ENCODE measurements at regions not wholly inside any gene's neighbourhood (a gene's known extent, or its start where the extent isn't known, plus 50 kb on each side); places are given as distances from the start of the nearest gene placed in this dataset.

GRCh38 chr12:24460099-24460498 is 488.8 kb downstream of the BCAT1 start:
- FAIRE-seq (no peak), DNase-seq (ENCODE audit: low read depth, low spot score) (no peak)
- H3K36me3 ChIP-seq (ENCODE audit: control insufficient read depth in 2 of 2, extremely low read depth in 1 of 2, insufficient read depth in 2 of 2, low read length in 2 of 2), result no peaks in the 10 kb centered on the region
- no peak overlapping the region for H2AFZ ChIP-seq (ENCODE audit: control insufficient read depth, low read length)
- H4K20me1 ChIP-seq (ENCODE audit: control insufficient read depth, extremely low read depth, insufficient read depth, low read length), result no peaks in the 10 kb centered on the region
- H3K9ac ChIP-seq (ENCODE audit: control insufficient read depth, extremely low read depth, insufficient read depth, low read length), result no peak overlapping the region
- H3K4me3 ChIP-seq (ENCODE audit: control insufficient read depth in 2 of 3, extremely low read depth in 1 of 3, insufficient read depth in 2 of 3, low read depth in 1 of 3, low read length in 3 of 3), result no peak overlapping the region
- H3K9me1 ChIP-seq (ENCODE audit: control insufficient read depth, extremely low read depth, insufficient read depth, low read length), result no peaks in the 10 kb centered on the region
- H3K9me3 ChIP-seq (ENCODE audit: control insufficient read depth, low read depth, low read length), result no peaks in the 10 kb centered on the region
- H3K27me3 ChIP-seq (ENCODE audit: control insufficient read depth, extremely low read depth, insufficient read depth, low read length), result no peaks in the 10 kb centered on the region
- H3K4me2 ChIP-seq (ENCODE audit: control insufficient read depth, extremely low read depth, insufficient read depth, low read depth, low read length), result no peak overlapping the region
- H3K79me2 ChIP-seq (ENCODE audit: control insufficient read depth, insufficient read depth, low read length), result no peaks in the 10 kb centered on the region
- dilution Hi-C loops (cut with MboI; ENCODE audit: extremely low pct_ligation_motif_present, low sequenced_read_pairs), result no loop called here
- no peak overlapping the region for H3K27ac ChIP-seq (ENCODE audit: control insufficient read depth, insufficient read depth, low read length)
- no peaks in the 10 kb centered on the region for H3K4me1 ChIP-seq (ENCODE audit: control insufficient read depth, extremely low read depth, insufficient read depth, low read length)
- no peak for TF ChIP-seq CTCF (optimal IDR thresholded peaks at IDR 0.05 in 1 of 3, IDR thresholded peaks at IDR 0.05 in 1 of 3, conservative IDR thresholded peaks at IDR 0.05 in 1 of 3; ENCODE audit: extremely low read depth in 1 of 3, insufficient read depth in 2 of 3, low read length in 3 of 3)
- no peak for TF ChIP-seq EZH2 (IDR thresholded peaks at IDR 0.05; ENCODE audit: low read length)

GRCh38 chr12:24455811-24456210 is 493.1 kb downstream of the BCAT1 start:
- H3K27ac ChIP-seq (ENCODE audit: control insufficient read depth, insufficient read depth, low read length), result no peak overlapping the region
- no peak overlapping the region for H3K9ac ChIP-seq (ENCODE audit: control insufficient read depth, extremely low read depth, insufficient read depth, low read length)
- TF ChIP-seq EZH2 (IDR thresholded peaks at IDR 0.05; ENCODE audit: low read length), result no peak
- H3K4me2 ChIP-seq (ENCODE audit: control insufficient read depth, extremely low read depth, insufficient read depth, low read depth, low read length), result no peak overlapping the region
- no peaks in the 10 kb centered on the region for H3K4me1 ChIP-seq (ENCODE audit: control insufficient read depth, extremely low read depth, insufficient read depth, low read length)
- no peak for FAIRE-seq
- DNase-seq (ENCODE audit: low read depth, low spot score), result no peak
- no peaks in the 10 kb centered on the region for H3K9me1 ChIP-seq (ENCODE audit: control insufficient read depth, extremely low read depth, insufficient read depth, low read length)
- no peak overlapping the region for H3K4me3 ChIP-seq (ENCODE audit: control insufficient read depth in 2 of 3, extremely low read depth in 1 of 3, insufficient read depth in 2 of 3, low read depth in 1 of 3, low read length in 3 of 3)
- dilution Hi-C loops (cut with MboI; ENCODE audit: extremely low pct_ligation_motif_present, low sequenced_read_pairs), result no loop called here
- H4K20me1 ChIP-seq (ENCODE audit: control insufficient read depth, extremely low read depth, insufficient read depth, low read length), result no peaks in the 10 kb centered on the region
- H2AFZ ChIP-seq (ENCODE audit: control insufficient read depth, low read length), result no peak overlapping the region
- H3K27me3 ChIP-seq (ENCODE audit: control insufficient read depth, extremely low read depth, insufficient read depth, low read length), result no peaks in the 10 kb centered on the region
- H3K36me3 ChIP-seq (ENCODE audit: control insufficient read depth in 2 of 2, extremely low read depth in 1 of 2, insufficient read depth in 2 of 2, low read length in 2 of 2), result no peaks in the 10 kb centered on the region
- no peaks in the 10 kb centered on the region for H3K9me3 ChIP-seq (ENCODE audit: control insufficient read depth, low read depth, low read length)
- no peaks in the 10 kb centered on the region for H3K79me2 ChIP-seq (ENCODE audit: control insufficient read depth, insufficient read depth, low read length)

GRCh38 chr12:24447678-24448077 is 498.2 kb upstream of the SOX5 start:
- no peaks in the 10 kb centered on the region for H3K9me1 ChIP-seq (ENCODE audit: control insufficient read depth, extremely low read depth, insufficient read depth, low read length)
- no peaks in the 10 kb centered on the region for H4K20me1 ChIP-seq (ENCODE audit: control insufficient read depth, extremely low read depth, insufficient read depth, low read length)
- dilution Hi-C loops (cut with MboI; ENCODE audit: extremely low pct_ligation_motif_present, low sequenced_read_pairs), result no loop called here
- FAIRE-seq (no peak), DNase-seq (ENCODE audit: low read depth, low spot score) (no peak)
- TF ChIP-seq CTCF (optimal IDR thresholded peaks at IDR 0.05 in 1 of 3, IDR thresholded peaks at IDR 0.05 in 1 of 3, conservative IDR thresholded peaks at IDR 0.05 in 1 of 3; ENCODE audit: extremely low read depth in 1 of 3, insufficient read depth in 2 of 3, low read length in 3 of 3) (no peak), EZH2 (IDR thresholded peaks at IDR 0.05; ENCODE audit: low read length) (no peak)
- no peaks in the 10 kb centered on the region for H3K27me3 ChIP-seq (ENCODE audit: control insufficient read depth, extremely low read depth, insufficient read depth, low read length)
- H3K4me1 ChIP-seq (ENCODE audit: control insufficient read depth, extremely low read depth, insufficient read depth, low read length), result no peaks in the 10 kb centered on the region
- no peaks in the 10 kb centered on the region for H3K36me3 ChIP-seq (ENCODE audit: control insufficient read depth in 2 of 2, extremely low read depth in 1 of 2, insufficient read depth in 2 of 2, low read length in 2 of 2)
- H3K4me2 ChIP-seq (ENCODE audit: control insufficient read depth, extremely low read depth, insufficient read depth, low read depth, low read length), result no peak overlapping the region
- H3K9ac ChIP-seq (ENCODE audit: control insufficient read depth, extremely low read depth, insufficient read depth, low read length), result no peak overlapping the region
- no peaks in the 10 kb centered on the region for H3K9me3 ChIP-seq (ENCODE audit: control insufficient read depth, low read depth, low read length)
- no peak overlapping the region for H2AFZ ChIP-seq (ENCODE audit: control insufficient read depth, low read length)
- no peak overlapping the region for H3K4me3 ChIP-seq (ENCODE audit: control insufficient read depth in 2 of 3, extremely low read depth in 1 of 3, insufficient read depth in 2 of 3, low read depth in 1 of 3, low read length in 3 of 3)
- no peaks in the 10 kb centered on the region for H3K79me2 ChIP-seq (ENCODE audit: control insufficient read depth, insufficient read depth, low read length)
- H3K27ac ChIP-seq (ENCODE audit: control insufficient read depth, insufficient read depth, low read length), result no peak overlapping the region

Data from keratinocyte (primary cell).